ENCODE measurements at regions not wholly inside any gene's neighbourhood (a gene's known extent, or its start where the extent isn't known, plus 50 kb on each side); places are given as distances from the start of the nearest gene placed in this dataset.

GRCh38 chr20:53837126-53837826 lies 233.1 kb downstream of the BCAS1 start:
- DNase-seq (ENCODE audit: low read depth): no peak

GRCh38 chr20:53834749-53835148 lies 235.6 kb downstream of the BCAS1 start:
- no peak for DNase-seq (ENCODE audit: low read depth)

GRCh38 chr20:53834062-53834442 lies 236.3 kb downstream of the BCAS1 start:
- no peak for DNase-seq (ENCODE audit: low read depth)

GRCh38 chr20:53833333-53834061 lies 236.9 kb downstream of the BCAS1 start:
- no peak for DNase-seq (ENCODE audit: low read depth)

GRCh38 chr20:53832499-53832898 lies 237.9 kb downstream of the BCAS1 start:
- no peak for DNase-seq (ENCODE audit: low read depth)

GRCh38 chr20:53831812-53832211 lies 238.2 kb upstream of the ZNF217 start:
- DNase-seq (ENCODE audit: low read depth): no peak

GRCh38 chr20:53831228-53831627 lies 237.6 kb upstream of the ZNF217 start:
- no peak for DNase-seq (ENCODE audit: low read depth)

GRCh38 chr20:53829724-53830521 lies 236.3 kb upstream of the ZNF217 start:
- no peak for DNase-seq (ENCODE audit: low read depth)

- peak; percentile 93 for DNase-seq (ENCODE audit: low read depth)
Observed at GRCh38 chr20:53829255-53829723, 235.7 kb upstream of the ZNF217 start.

- peak; percentile 88 for DNase-seq (ENCODE audit: low read depth)
Observed at GRCh38 chr20:53828682-53829254, 235.1 kb upstream of the ZNF217 start.

- peak; percentile 100 for DNase-seq (ENCODE audit: low read depth)
Observed at GRCh38 chr20:53828088-53828681, 234.5 kb upstream of the ZNF217 start.

GRCh38 chr20:53827292-53828087 lies 233.9 kb upstream of the ZNF217 start:
- DNase-seq (ENCODE audit: low read depth): no peak

GRCh38 chr20:53826597-53827291 lies 233.1 kb upstream of the ZNF217 start:
- no peak for DNase-seq (ENCODE audit: low read depth)

GRCh38 chr20:53826090-53826489 lies 232.5 kb upstream of the ZNF217 start:
- no peak for DNase-seq (ENCODE audit: low read depth)

GRCh38 chr20:53825282-53825681 lies 231.6 kb upstream of the ZNF217 start:
- DNase-seq (ENCODE audit: low read depth): no peak

GRCh38 chr20:53824779-53825178 lies 231.1 kb upstream of the ZNF217 start:
- no peak for DNase-seq (ENCODE audit: low read depth)

- no peak for DNase-seq (ENCODE audit: low read depth)
Observed at GRCh38 chr20:53823121-53823764, 229.6 kb upstream of the ZNF217 start.

GRCh38 chr20:53822534-53822933 lies 228.9 kb upstream of the ZNF217 start:
- no peak for DNase-seq (ENCODE audit: low read depth)

GRCh38 chr20:53819973-53820451 lies 226.4 kb upstream of the ZNF217 start:
- DNase-seq (ENCODE audit: low read depth): no peak

Measured in non-pigmented ciliary epithelial cell (primary cell).